ENCODE measurements at regions not wholly inside any gene's neighbourhood (a gene's known extent, or its start where the extent isn't known, plus 50 kb on each side); places are given as distances from the start of the nearest gene placed in this dataset.

- no peak for TF ChIP-seq ATF3 (IDR thresholded peaks at IDR 0.05; ENCODE audit: insufficient read depth, low read depth, low read length)
- no peak for TF ChIP-seq EGR1 (IDR thresholded peaks at IDR 0.05; ENCODE audit: borderline replicate concordance, low read depth, low read length)
- TF ChIP-seq CREB1 (IDR thresholded peaks at IDR 0.05), result no peak
These were observed 77.9 kb downstream of the TMEM30B start (continued) for GRCh38 chr14:61203081-61203753.
